ENCODE measurements at regions not wholly inside any gene's neighbourhood (a gene's known extent, or its start where the extent isn't known, plus 50 kb on each side); places are given as distances from the start of the nearest gene placed in this dataset.

- H3K27ac Mint-ChIP-seq, result no peak overlapping the region
- DNase-seq, result no peak
- Histone ChIP-seq H3K27ac (ENCODE audit: low read depth, low read length) (no peak overlapping the region), H3K4me1 (ENCODE audit: insufficient read depth, low read length) (no peaks in the 10 kb centered on the region), H3K4me3 (ENCODE audit: low read length in 2 of 2) (no peak overlapping the region), H3K36me3 (ENCODE audit: insufficient read depth, low read length) (no peaks in the 10 kb centered on the region), H3K27me3 (ENCODE audit: insufficient read depth, low read length) (no peaks in the 10 kb centered on the region), H3K9me3 (ENCODE audit: control insufficient read depth in 1 of 2, low read length in 2 of 2) (no peaks in the 10 kb centered on the region)
- intact Hi-C loops (cut with micrococcal nuclease), result no loop called here
- peaks cover 0 to 2% of the 10 kb centered on the region in 2 donors for H3K27me3 Mint-ChIP-seq
- POLR2A ChIA-PET (ENCODE audit: partially characterized antibody), result no interaction called here
- H3K9me3 Mint-ChIP-seq, result peaks cover 0 to 6% (median 0%) of the 10 kb centered on the region in 8 donors
- H3K4me3 Mint-ChIP-seq, result no peak overlapping the region
- H3K36me3 Mint-ChIP-seq, result no peaks in the 10 kb centered on the region
- CTCF ChIA-PET (ENCODE audit: partially characterized antibody), result no interaction called here
- no peaks in the 10 kb centered on the region for H3K4me1 Mint-ChIP-seq
Measured at GRCh38 chr5:147981074-147981473, 74.7 kb upstream of the C5orf46 start.

GRCh38 chr5:147979761-147980160 lies 73.4 kb upstream of the C5orf46 start:
- no peaks in the 10 kb centered on the region for H3K36me3 Mint-ChIP-seq
- Histone ChIP-seq H3K27me3 (ENCODE audit: insufficient read depth, low read length) (no peaks in the 10 kb centered on the region), H3K4me1 (ENCODE audit: insufficient read depth, low read length) (no peaks in the 10 kb centered on the region), H3K27ac (ENCODE audit: low read depth, low read length) (no peak overlapping the region), H3K9me3 (ENCODE audit: control insufficient read depth in 1 of 2, low read length in 2 of 2) (no peaks in the 10 kb centered on the region), H3K4me3 (ENCODE audit: low read length in 2 of 2) (no peak overlapping the region), H3K36me3 (ENCODE audit: insufficient read depth, low read length) (no peaks in the 10 kb centered on the region)
- intact Hi-C loops (cut with micrococcal nuclease), result no loop called here
- no peak overlapping the region for H3K4me3 Mint-ChIP-seq
- H3K27ac Mint-ChIP-seq, result no peak overlapping the region
- POLR2A ChIA-PET (ENCODE audit: partially characterized antibody), result no interaction called here
- DNase-seq, result no peak
- CTCF ChIA-PET (ENCODE audit: partially characterized antibody), result no interaction called here
- H3K9me3 Mint-ChIP-seq, result peaks cover 0 to 6% (median 0%) of the 10 kb centered on the region in 8 donors
- no peaks in the 10 kb centered on the region for H3K4me1 Mint-ChIP-seq
- H3K27me3 Mint-ChIP-seq, result peaks cover 0 to 2% of the 10 kb centered on the region in 2 donors

GRCh38 chr5:147972076-147972840 lies 65.9 kb upstream of the C5orf46 start:
- Mint-ChIP-seq H3K27ac (no peak overlapping the region), H3K4me3 (no peak overlapping the region), H3K27me3 (no peaks in the 10 kb centered on the region), H3K36me3 (no peaks in the 10 kb centered on the region), H3K9me3 (no peaks in the 10 kb centered on the region), H3K4me1 (no peaks in the 10 kb centered on the region)
- Histone ChIP-seq H3K27me3 (ENCODE audit: insufficient read depth, low read length) (no peaks in the 10 kb centered on the region), H3K4me3 (ENCODE audit: low read length in 2 of 2) (no peak overlapping the region), H3K36me3 (ENCODE audit: insufficient read depth, low read length) (no peaks in the 10 kb centered on the region), H3K9me3 (ENCODE audit: control insufficient read depth in 1 of 2, low read length in 2 of 2) (no peaks in the 10 kb centered on the region), H3K4me1 (ENCODE audit: insufficient read depth, low read length) (no peaks in the 10 kb centered on the region), H3K27ac (ENCODE audit: low read depth, low read length) (no peak overlapping the region)
- ChIA-PET POLR2A (ENCODE audit: partially characterized antibody) (no interaction called here), CTCF (ENCODE audit: partially characterized antibody) (no interaction called here)
- intact Hi-C loops (cut with micrococcal nuclease), result no loop called here
- no peak for DNase-seq

- Histone ChIP-seq H3K4me3 (ENCODE audit: low read length in 2 of 2) (no peak overlapping the region), H3K36me3 (ENCODE audit: insufficient read depth, low read length) (no peaks in the 10 kb centered on the region), H3K9me3 (ENCODE audit: control insufficient read depth in 1 of 2, low read length in 2 of 2) (no peaks in the 10 kb centered on the region), H3K4me1 (ENCODE audit: insufficient read depth, low read length) (no peaks in the 10 kb centered on the region), H3K27ac (ENCODE audit: low read depth, low read length) (no peak overlapping the region), H3K27me3 (ENCODE audit: insufficient read depth, low read length) (no peaks in the 10 kb centered on the region)
- POLR2A ChIA-PET (ENCODE audit: partially characterized antibody), result no interaction called here
- Mint-ChIP-seq H3K4me1 (no peaks in the 10 kb centered on the region), H3K27me3 (no peaks in the 10 kb centered on the region), H3K4me3 (no peak overlapping the region), H3K36me3 (no peaks in the 10 kb centered on the region), H3K9me3 (no peaks in the 10 kb centered on the region), H3K27ac (no peak overlapping the region)
- intact Hi-C loops (cut with micrococcal nuclease), result no loop called here
- DNase-seq, result no peak
- CTCF ChIA-PET (ENCODE audit: partially characterized antibody), result no interaction called here
Measured at GRCh38 chr5:147971472-147971871, 65.1 kb upstream of the C5orf46 start.

GRCh38 chr5:147968855-147969254 lies 62.5 kb upstream of the C5orf46 start:
- Mint-ChIP-seq H3K4me3 (no peak overlapping the region), H3K36me3 (no peaks in the 10 kb centered on the region), H3K9me3 (no peaks in the 10 kb centered on the region), H3K27ac (no peak overlapping the region), H3K4me1 (no peaks in the 10 kb centered on the region), H3K27me3 (no peaks in the 10 kb centered on the region)
- Histone ChIP-seq H3K27me3 (ENCODE audit: insufficient read depth, low read length) (no peaks in the 10 kb centered on the region), H3K9me3 (ENCODE audit: control insufficient read depth in 1 of 2, low read length in 2 of 2) (no peaks in the 10 kb centered on the region), H3K27ac (ENCODE audit: low read depth, low read length) (no peak overlapping the region), H3K4me3 (ENCODE audit: low read length in 2 of 2) (no peak overlapping the region), H3K36me3 (ENCODE audit: insufficient read depth, low read length) (no peaks in the 10 kb centered on the region), H3K4me1 (ENCODE audit: insufficient read depth, low read length) (no peaks in the 10 kb centered on the region)
- DNase-seq, result no peak
- ChIA-PET POLR2A (ENCODE audit: partially characterized antibody) (no interaction called here), CTCF (ENCODE audit: partially characterized antibody) (no interaction called here)
- intact Hi-C loops (cut with micrococcal nuclease), result no loop called here

- Mint-ChIP-seq H3K9me3 (no peaks in the 10 kb centered on the region), H3K4me1 (no peaks in the 10 kb centered on the region), H3K27me3 (no peaks in the 10 kb centered on the region), H3K27ac (no peak overlapping the region), H3K4me3 (no peak overlapping the region), H3K36me3 (no peaks in the 10 kb centered on the region)
- intact Hi-C loops (cut with micrococcal nuclease), result no loop called here
- H3K27me3 ChIP-seq (ENCODE audit: insufficient read depth, low read length), result no peaks in the 10 kb centered on the region
- DNase-seq, result no peak
- POLR2A ChIA-PET (ENCODE audit: partially characterized antibody), result no interaction called here
- no peak overlapping the region for H3K4me3 ChIP-seq (ENCODE audit: low read length in 2 of 2)
- H3K27ac ChIP-seq (ENCODE audit: low read depth, low read length), result no peak overlapping the region
- H3K36me3 ChIP-seq (ENCODE audit: insufficient read depth, low read length), result no peaks in the 10 kb centered on the region
- H3K4me1 ChIP-seq (ENCODE audit: insufficient read depth, low read length), result no peaks in the 10 kb centered on the region
- no peaks in the 10 kb centered on the region for H3K9me3 ChIP-seq (ENCODE audit: control insufficient read depth in 1 of 2, low read length in 2 of 2)
- CTCF ChIA-PET (ENCODE audit: partially characterized antibody), result no interaction called here
Measured at GRCh38 chr5:147966829-147967228, 60.5 kb upstream of the C5orf46 start.

GRCh38 chr5:147966326-147966725 lies 60.0 kb upstream of the C5orf46 start:
- no peaks in the 10 kb centered on the region for H3K4me1 Mint-ChIP-seq
- H3K27ac Mint-ChIP-seq, result no peak overlapping the region
- CTCF ChIA-PET (ENCODE audit: partially characterized antibody), result no interaction called here

GRCh38 chr5:147965715-147966114 lies 59.4 kb upstream of the C5orf46 start:
- H3K4me3 Mint-ChIP-seq, result no peak overlapping the region
- no peaks in the 10 kb centered on the region for H3K4me1 ChIP-seq (ENCODE audit: insufficient read depth, low read length)
- no peaks in the 10 kb centered on the region for H3K27me3 ChIP-seq (ENCODE audit: insufficient read depth, low read length)
- intact Hi-C loops (cut with micrococcal nuclease), result no loop called here
- peaks cover 0 to 7% (median 1%) of the 10 kb centered on the region in 8 donors for H3K9me3 Mint-ChIP-seq
- no peaks in the 10 kb centered on the region for H3K9me3 ChIP-seq (ENCODE audit: control insufficient read depth in 1 of 2, low read length in 2 of 2)
- no peak overlapping the region for H3K27ac ChIP-seq (ENCODE audit: low read depth, low read length)
- no peaks in the 10 kb centered on the region for H3K36me3 Mint-ChIP-seq
- no peak overlapping the region for H3K27ac Mint-ChIP-seq
- H3K27me3 Mint-ChIP-seq, result no peaks in the 10 kb centered on the region
- DNase-seq, result no peak
- H3K4me3 ChIP-seq (ENCODE audit: low read length in 2 of 2), result no peak overlapping the region
- POLR2A ChIA-PET (ENCODE audit: partially characterized antibody), result no interaction called here
- no peaks in the 10 kb centered on the region for H3K4me1 Mint-ChIP-seq
- no peaks in the 10 kb centered on the region for H3K36me3 ChIP-seq (ENCODE audit: insufficient read depth, low read length)
- CTCF ChIA-PET (ENCODE audit: partially characterized antibody), result no interaction called here

More at GRCh38 chr5:147966326-147966725, 60.0 kb upstream of the C5orf46 start:
- POLR2A ChIA-PET (ENCODE audit: partially characterized antibody), result no interaction called here
- H3K27ac ChIP-seq (ENCODE audit: low read depth, low read length), result no peak overlapping the region
- no peak for DNase-seq
- no peaks in the 10 kb centered on the region for H3K27me3 Mint-ChIP-seq
- H3K9me3 Mint-ChIP-seq, result peaks cover 0 to 5% (median under 1%) of the 10 kb centered on the region in 8 donors
- no peak overlapping the region for H3K4me3 Mint-ChIP-seq
- no peaks in the 10 kb centered on the region for H3K9me3 ChIP-seq (ENCODE audit: control insufficient read depth in 1 of 2, low read length in 2 of 2)
- intact Hi-C loops (cut with micrococcal nuclease), result no loop called here
- no peak overlapping the region for H3K4me3 ChIP-seq (ENCODE audit: low read length in 2 of 2)
- H3K27me3 ChIP-seq (ENCODE audit: insufficient read depth, low read length), result no peaks in the 10 kb centered on the region
- H3K36me3 Mint-ChIP-seq, result no peaks in the 10 kb centered on the region
- H3K4me1 ChIP-seq (ENCODE audit: insufficient read depth, low read length), result no peaks in the 10 kb centered on the region
- H3K36me3 ChIP-seq (ENCODE audit: insufficient read depth, low read length), result no peaks in the 10 kb centered on the region

Data from CD4-positive, alpha-beta memory T cell (primary cell).